ENCODE measurements at regions not wholly inside any gene's neighbourhood (a gene's known extent, or its start where the extent isn't known, plus 50 kb on each side); places are given as distances from the start of the nearest gene placed in this dataset.
"Not testable (repeated sequence)": the region's sequence is repeated elsewhere in the genome, so short reads cannot be mapped to it uniquely, and the experiment has no call there.

GRCh38 chr1:105087506-105087905 is 1337.8 kb downstream of the AMY1C start:
- intact Hi-C loops (cut with micrococcal nuclease) = no loop called here

DNA sequence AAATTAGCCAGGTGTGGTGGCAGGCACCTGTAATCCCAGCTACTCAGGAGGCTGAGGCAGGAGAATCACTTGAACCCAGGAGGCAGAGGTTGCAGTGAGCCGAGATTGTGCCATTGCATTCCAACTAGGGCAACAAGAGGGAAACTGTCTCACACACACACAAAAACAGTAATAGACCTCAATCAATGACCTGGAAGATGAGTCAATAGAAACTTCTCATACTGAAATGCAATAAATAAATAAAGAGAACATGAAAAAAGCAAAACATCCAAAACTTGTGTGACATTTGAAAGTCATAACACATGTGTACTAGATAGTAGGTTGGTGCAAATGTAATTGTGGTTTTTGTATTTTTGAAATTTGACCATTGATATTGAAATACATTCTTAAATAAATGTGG is 1338.5 kb downstream of the AMY1C start:
- Histone ChIP-seq H3K9me3 (replicated peaks) (peaks cover 1% of the 10 kb centered on the region), H3K27ac (replicated peaks) (no peak overlapping the region), H3K4me3 (no peak overlapping the region), H3K27me3 (ENCODE audit: low read depth) (no peaks in the 10 kb centered on the region), H3K36me3 (no peaks in the 10 kb centered on the region), H3K4me1 (no peaks in the 10 kb centered on the region)
- no peak for DNase-seq
- intact Hi-C loops (cut with micrococcal nuclease) = no loop called here
- TF ChIP-seq, protein P1, sequence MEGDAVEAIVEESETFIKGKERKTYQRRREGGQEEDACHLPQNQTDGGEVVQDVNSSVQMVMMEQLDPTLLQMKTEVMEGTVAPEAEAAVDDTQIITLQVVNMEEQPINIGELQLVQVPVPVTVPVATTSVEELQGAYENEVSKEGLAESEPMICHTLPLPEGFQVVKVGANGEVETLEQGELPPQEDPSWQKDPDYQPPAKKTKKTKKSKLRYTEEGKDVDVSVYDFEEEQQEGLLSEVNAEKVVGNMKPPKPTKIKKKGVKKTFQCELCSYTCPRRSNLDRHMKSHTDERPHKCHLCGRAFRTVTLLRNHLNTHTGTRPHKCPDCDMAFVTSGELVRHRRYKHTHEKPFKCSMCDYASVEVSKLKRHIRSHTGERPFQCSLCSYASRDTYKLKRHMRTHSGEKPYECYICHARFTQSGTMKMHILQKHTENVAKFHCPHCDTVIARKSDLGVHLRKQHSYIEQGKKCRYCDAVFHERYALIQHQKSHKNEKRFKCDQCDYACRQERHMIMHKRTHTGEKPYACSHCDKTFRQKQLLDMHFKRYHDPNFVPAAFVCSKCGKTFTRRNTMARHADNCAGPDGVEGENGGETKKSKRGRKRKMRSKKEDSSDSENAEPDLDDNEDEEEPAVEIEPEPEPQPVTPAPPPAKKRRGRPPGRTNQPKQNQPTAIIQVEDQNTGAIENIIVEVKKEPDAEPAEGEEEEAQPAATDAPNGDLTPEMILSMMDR (IDR thresholded peaks at IDR 0.05; ENCODE audit: borderline replicate concordance) = no peak

More at GRCh38 chr1:105087506-105087905, 1337.8 kb downstream of the AMY1C start:
- H3K9me3 ChIP-seq (replicated peaks) = no peaks in the 10 kb centered on the region
- no peak overlapping the region for H3K4me3 ChIP-seq
- H3K36me3 ChIP-seq = no peaks in the 10 kb centered on the region
- TF ChIP-seq, protein P1 (IDR thresholded peaks at IDR 0.05; ENCODE audit: borderline replicate concordance) = no peak
- H3K27ac ChIP-seq (replicated peaks) = no peak overlapping the region
- no peaks in the 10 kb centered on the region for H3K4me1 ChIP-seq
- H3K27me3 ChIP-seq (ENCODE audit: low read depth) = no peaks in the 10 kb centered on the region
- DNase-seq = no peak

DNA sequence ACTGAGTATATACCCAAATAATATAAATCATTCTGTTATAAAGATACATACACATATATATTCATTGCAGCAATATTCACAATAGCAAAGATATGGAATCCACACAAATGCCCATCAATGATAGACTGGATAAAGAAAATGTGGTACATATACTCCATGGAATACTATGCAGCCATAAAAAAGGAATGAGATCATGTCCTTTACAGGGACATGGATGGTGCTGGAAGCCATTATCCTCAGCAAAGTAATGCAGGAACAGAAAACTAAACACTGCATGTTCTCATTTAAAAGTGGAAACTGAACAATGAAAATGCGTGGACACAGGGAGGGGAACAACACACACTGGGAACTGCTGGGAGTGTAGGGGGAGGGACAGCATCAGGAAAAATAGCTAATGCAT is 1344.2 kb downstream of the AMY1C start:
- H3K27ac ChIP-seq (replicated peaks); intact Hi-C loops (cut with micrococcal nuclease): not testable (repeated sequence)

DNA sequence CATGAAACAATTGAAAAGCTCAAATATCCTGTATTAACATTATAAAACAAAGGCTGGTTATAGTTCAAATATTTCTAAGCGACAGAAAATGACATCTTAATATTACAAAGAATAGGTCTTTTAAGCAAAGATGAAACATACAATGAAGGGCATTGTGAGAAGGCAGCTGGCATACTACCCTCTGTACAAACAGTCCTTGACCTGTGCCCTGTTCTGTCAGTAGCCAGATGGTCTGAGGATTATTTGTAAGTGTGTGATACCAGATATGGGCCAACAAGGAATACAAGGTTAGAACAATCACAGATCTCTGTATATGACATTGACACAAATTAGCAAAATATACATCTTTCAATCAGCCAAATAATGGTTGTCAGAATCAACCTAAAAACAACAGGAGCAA is 1350.4 kb downstream of the AMY1C start:
- Histone ChIP-seq H3K4me3 (no peak overlapping the region), H3K27ac (replicated peaks) (no peak overlapping the region), H3K36me3 (no peaks in the 10 kb centered on the region), H3K27me3 (ENCODE audit: low read depth) (no peaks in the 10 kb centered on the region), H3K4me1 (no peaks in the 10 kb centered on the region), H3K9me3 (replicated peaks) (peaks cover 3% of the 10 kb centered on the region)
- no peak for DNase-seq
- intact Hi-C loops (cut with micrococcal nuclease) = no loop called here
- TF ChIP-seq, protein P1 (IDR thresholded peaks at IDR 0.05; ENCODE audit: borderline replicate concordance) = no peak

More for the DNA sequence above, 1344.2 kb downstream of the AMY1C start:
- H3K4me3 ChIP-seq; DNase-seq; H3K27me3 ChIP-seq (ENCODE audit: low read depth); H3K4me1 ChIP-seq; H3K36me3 ChIP-seq: not testable (repeated sequence)
- peaks cover 19% of the 10 kb centered on the region for H3K9me3 ChIP-seq (replicated peaks)

DNA sequence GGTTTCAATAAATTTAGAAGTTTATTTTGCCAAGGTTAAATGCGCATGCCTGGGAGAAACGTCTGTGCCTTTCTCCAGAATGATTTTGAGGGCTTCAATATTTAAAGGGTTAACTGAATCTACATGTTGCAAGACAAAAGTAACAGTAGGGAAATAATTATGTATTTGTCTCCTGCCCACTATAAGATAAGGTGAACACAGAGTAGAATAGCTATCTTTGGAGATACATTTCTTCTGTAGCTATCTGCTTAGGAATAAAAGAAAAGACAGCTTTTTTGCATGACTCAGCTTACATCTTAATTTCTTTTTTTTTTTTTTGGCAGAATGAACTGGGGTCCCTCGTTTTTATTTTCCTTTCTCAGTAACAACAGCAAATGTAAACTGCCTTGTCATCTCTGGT is 1351.6 kb downstream of the AMY1C start:
- Histone ChIP-seq H3K27me3 (ENCODE audit: low read depth) (no peaks in the 10 kb centered on the region), H3K27ac (replicated peaks) (no peak overlapping the region), H3K9me3 (replicated peaks) (peaks cover 3% of the 10 kb centered on the region), H3K4me3 (no peak overlapping the region), H3K36me3 (no peaks in the 10 kb centered on the region), H3K4me1 (no peaks in the 10 kb centered on the region)
- TF ChIP-seq, protein P1 (IDR thresholded peaks at IDR 0.05; ENCODE audit: borderline replicate concordance) = no peak
- intact Hi-C loops (cut with micrococcal nuclease) = no loop called here
- DNase-seq = no peak

DNA sequence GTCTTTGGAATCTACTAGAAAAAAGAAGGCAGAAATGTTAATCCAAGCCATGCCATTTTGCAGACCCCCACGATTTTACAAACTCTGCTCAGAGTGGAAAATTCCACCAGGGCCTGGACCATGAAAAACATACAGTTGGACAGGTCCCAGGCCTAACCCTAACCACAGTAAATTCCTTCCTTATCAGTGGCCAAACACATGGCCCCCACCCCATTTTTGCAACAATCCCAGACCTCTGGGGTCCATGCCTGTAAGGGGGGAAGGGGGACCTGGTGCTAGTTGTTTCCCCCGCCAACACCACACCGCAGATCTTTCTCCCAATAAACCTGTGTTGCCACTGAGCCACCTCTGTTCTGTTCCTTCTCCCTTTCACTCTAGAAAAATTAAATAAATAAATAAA is 1352.7 kb downstream of the AMY1C start:
- no peak overlapping the region for H3K27ac ChIP-seq (replicated peaks)
- H3K9me3 ChIP-seq (replicated peaks) = peaks cover 4% of the 10 kb centered on the region
- H3K27me3 ChIP-seq (ENCODE audit: low read depth) = no peaks in the 10 kb centered on the region
- intact Hi-C loops (cut with micrococcal nuclease) = no loop called here
- no peak overlapping the region for H3K4me3 ChIP-seq
- no peak for DNase-seq
- TF ChIP-seq, protein P1 (IDR thresholded peaks at IDR 0.05; ENCODE audit: borderline replicate concordance) = no peak
- H3K4me1 ChIP-seq = no peaks in the 10 kb centered on the region
- no peaks in the 10 kb centered on the region for H3K36me3 ChIP-seq

All from left ventricle myocardium inferior (tissue), 1 donor.